ENCODE measurements at regions not wholly inside any gene's neighbourhood (a gene's known extent, or its start where the extent isn't known, plus 50 kb on each side); places are given as distances from the start of the nearest gene placed in this dataset.

DNA sequence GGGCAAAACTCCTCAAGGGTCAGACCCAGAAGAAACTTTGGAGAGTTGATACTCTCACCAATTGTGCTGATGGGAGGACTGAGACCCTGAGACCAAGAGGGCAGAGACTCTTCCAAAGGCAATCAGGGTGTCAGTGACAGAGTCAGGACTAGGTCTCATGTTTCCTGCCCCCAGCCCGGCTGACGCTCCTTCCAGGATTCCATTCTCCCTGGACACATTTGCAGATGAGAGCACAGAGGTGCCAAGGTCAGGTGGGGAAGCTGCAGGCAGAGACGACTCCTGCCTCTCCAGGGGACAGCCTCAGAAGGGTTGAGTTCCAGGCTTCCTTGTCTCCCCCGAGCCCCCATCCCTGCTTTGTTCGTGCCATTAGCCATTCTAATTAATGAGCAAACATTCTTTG is 174.1 kb downstream of the WSCD1 start:
- TF ChIP-seq, protein P1, sequence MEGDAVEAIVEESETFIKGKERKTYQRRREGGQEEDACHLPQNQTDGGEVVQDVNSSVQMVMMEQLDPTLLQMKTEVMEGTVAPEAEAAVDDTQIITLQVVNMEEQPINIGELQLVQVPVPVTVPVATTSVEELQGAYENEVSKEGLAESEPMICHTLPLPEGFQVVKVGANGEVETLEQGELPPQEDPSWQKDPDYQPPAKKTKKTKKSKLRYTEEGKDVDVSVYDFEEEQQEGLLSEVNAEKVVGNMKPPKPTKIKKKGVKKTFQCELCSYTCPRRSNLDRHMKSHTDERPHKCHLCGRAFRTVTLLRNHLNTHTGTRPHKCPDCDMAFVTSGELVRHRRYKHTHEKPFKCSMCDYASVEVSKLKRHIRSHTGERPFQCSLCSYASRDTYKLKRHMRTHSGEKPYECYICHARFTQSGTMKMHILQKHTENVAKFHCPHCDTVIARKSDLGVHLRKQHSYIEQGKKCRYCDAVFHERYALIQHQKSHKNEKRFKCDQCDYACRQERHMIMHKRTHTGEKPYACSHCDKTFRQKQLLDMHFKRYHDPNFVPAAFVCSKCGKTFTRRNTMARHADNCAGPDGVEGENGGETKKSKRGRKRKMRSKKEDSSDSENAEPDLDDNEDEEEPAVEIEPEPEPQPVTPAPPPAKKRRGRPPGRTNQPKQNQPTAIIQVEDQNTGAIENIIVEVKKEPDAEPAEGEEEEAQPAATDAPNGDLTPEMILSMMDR (IDR thresholded peaks at IDR 0.05) = no peak
- TF ChIP-seq POLR2A (IDR thresholded peaks at IDR 0.05) = no peak

Measured in lower leg skin (tissue), 3 donors.